Heart right ventricle (tissue), 16 donors: ENCODE measurements at regions not wholly inside any gene's neighbourhood (a gene's known extent, or its start where the extent isn't known, plus 50 kb on each side); places are given as distances from the start of the nearest gene placed in this dataset.

Experiments
- ATAC-seq, 8 donors: fragments of 200-7000 bp; cut with Tn5 transposase; one replicate each; pipeline ENCODE4 v1.9.1; 2020; ENCODE audit warnings: mild to moderate bottlenecking in 8 of 8, moderate library complexity in 8 of 8, moderate number of reproducible peaks in 1 of 8
- DNase-seq, 2 donors: peaks; one replicate each; pipeline ENCODE4 v3.0.0-alpha.2; 2020
- H3K27ac ChIP-seq, 10 donors: fragments of 200-600 bp; sonication (generic) in 2 of 10; one replicate each; pipeline versions ENCODE4 v1.5.0 to v1.8.0; 2020 to 2022; ENCODE audit warnings: mild to moderate bottlenecking in 3 of 10
- H3K27me3 ChIP-seq, 7 donors: fragments of 200-600 bp; one replicate each; pipeline ENCODE4 v1.8.0; 2021 to 2022; ENCODE audit warnings: mild to moderate bottlenecking in 2 of 7
- H3K36me3 ChIP-seq, 9 donors: fragments of 200-600 bp; sonication (generic) in 1 of 9; one replicate each; pipeline versions ENCODE4 v1.5.0 to v1.8.0; 2020 to 2022; ENCODE audit warnings: mild to moderate bottlenecking in 2 of 9
- H3K4me1 ChIP-seq, 9 donors: fragments of 200-600 bp; sonication (generic) in 1 of 9; one replicate each; pipeline versions ENCODE4 v1.5.0 to v1.8.0; 2020 to 2022; ENCODE audit warnings: mild to moderate bottlenecking in 4 of 9
- H3K4me3 ChIP-seq, 10 donors: fragments of 200-600 bp; sonication (generic) in 2 of 10; one replicate each; pipeline versions ENCODE4 v1.5.0 to v1.8.0; 2020 to 2022; ENCODE audit warnings: mild to moderate bottlenecking in 7 of 10, moderate library complexity in 2 of 10
- H3K9me3 ChIP-seq, 11 donors: fragments of 200-600 bp in 10 of 11; sonication (generic) in 2 of 11; one replicate each; pipeline versions ENCODE4 v1.5.0 to v1.8.0; 2013 to 2022; ENCODE audit warnings: mild to moderate bottlenecking in 2 of 11, control low read depth in 1 of 11, moderate library complexity in 1 of 11
- WGBS, 2 donors: extraction: QIAGEN DNeasy Blood & Tissue Kit; methylation state at CpG; one replicate each; pipeline ENCODE4 v1.1.7; 2013; ENCODE audit warnings: inconsistent platforms in 1 of 2; 5-methylcytosine and 5-hydroxymethylcytosine counted together
- intact Hi-C, 10 donors: fragments of 100-400 bp; cut with DNase I; formaldehyde crosslinking; loops; one replicate each; pipeline versions ENCODE4 v1.11.1 to v1.14.2; 2022
- TF ChIP-seq, protein P1 (sequence below), 9 donors: fragments of 200-600 bp; sonication (generic) in 2 of 9; IDR thresholded peaks; one replicate each; pipeline versions ENCODE4 v1.5.0 to v1.8.0; 2021 to 2022; ENCODE audit warnings: antibody characterized with exemption in 9 of 9, mild to moderate bottlenecking in 5 of 9, moderate library complexity in 1 of 9
- donor health status: Arrhythmogenic right ventricular cardiomyopathy.
- donor health status: ischemic (EF 13 %, LVEDD 7.1; RV severe dilation, severe dysfunction).
- donor health status: healthy with polysubstance abuse.
- donor health status: DM: no; HTN: yes; CAD: no.
- donor health status: DM: no; HTN: no; CAD: no.
- donor health status: ischemic (EF 25% LVEDD 6.9; RV normal size, moderate dysfunction).
- donor health status: ischemic (EF 25% LVEDD 5.7; RV mildly dilated, moderate dysfunction).
- donor health status: healthy.
- donor health status: DM: yes; HTN: yes; CAD: no.
- donor health status: Ischemic cardiomyopathy.
- donor health status: ischemic (EF 35%, LVEDD 5.7; RV mildly dilated, moderate dysfunction).
- donor health status: nonischemic (EF 11% LVEDD 7.7; RV severe dilation, severe dysfunction).
- donor health status: DM: yes; HTN: yes; CAD: no.
- donor health status: PGD.
- donor health status: ischemic (EF 29% LVEDD 5.4; RV normal size, mild dysfunction).
- donor health status: nonischemic (EF 23%, LVEDD 6.1; RV moderate dilation, normal function).

DNA sequence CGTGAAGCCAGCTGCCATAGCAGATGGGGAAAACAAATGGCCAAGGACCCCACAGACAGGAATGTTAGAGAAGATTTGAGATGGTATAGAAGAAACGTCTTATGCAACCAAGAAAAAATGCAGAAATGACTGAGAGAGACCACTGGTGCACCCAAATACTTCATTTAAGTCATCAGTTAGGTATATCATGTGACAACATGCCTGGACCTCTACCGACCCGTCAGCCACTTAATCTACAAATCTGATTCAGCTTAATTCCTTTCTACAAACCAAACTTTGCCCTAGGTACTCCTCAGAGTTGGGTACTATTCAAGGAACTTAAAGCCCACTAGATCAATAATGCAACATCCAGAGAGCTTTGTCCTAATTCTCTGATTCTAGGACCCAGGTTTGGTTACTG lies 126.0 kb upstream of the UBE2E2 start:
- peaks cover 0 to 17% (median 5%) of the 10 kb centered on the region in 9 donors for H3K4me1 ChIP-seq
- no peaks in the 10 kb centered on the region for H3K27me3 ChIP-seq
- H3K27ac ChIP-seq = no peak overlapping the region
- ATAC-seq = no peak
- H3K4me3 ChIP-seq = no peak overlapping the region
- no peaks in the 10 kb centered on the region for H3K9me3 ChIP-seq
- TF ChIP-seq, protein P1, sequence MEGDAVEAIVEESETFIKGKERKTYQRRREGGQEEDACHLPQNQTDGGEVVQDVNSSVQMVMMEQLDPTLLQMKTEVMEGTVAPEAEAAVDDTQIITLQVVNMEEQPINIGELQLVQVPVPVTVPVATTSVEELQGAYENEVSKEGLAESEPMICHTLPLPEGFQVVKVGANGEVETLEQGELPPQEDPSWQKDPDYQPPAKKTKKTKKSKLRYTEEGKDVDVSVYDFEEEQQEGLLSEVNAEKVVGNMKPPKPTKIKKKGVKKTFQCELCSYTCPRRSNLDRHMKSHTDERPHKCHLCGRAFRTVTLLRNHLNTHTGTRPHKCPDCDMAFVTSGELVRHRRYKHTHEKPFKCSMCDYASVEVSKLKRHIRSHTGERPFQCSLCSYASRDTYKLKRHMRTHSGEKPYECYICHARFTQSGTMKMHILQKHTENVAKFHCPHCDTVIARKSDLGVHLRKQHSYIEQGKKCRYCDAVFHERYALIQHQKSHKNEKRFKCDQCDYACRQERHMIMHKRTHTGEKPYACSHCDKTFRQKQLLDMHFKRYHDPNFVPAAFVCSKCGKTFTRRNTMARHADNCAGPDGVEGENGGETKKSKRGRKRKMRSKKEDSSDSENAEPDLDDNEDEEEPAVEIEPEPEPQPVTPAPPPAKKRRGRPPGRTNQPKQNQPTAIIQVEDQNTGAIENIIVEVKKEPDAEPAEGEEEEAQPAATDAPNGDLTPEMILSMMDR (IDR thresholded peaks at IDR 0.05) = no peak
- DNase-seq = no peak
- intact Hi-C loops = no loop called here
- H3K36me3 ChIP-seq = no peaks in the 10 kb centered on the region
- WGBS, 2 donors = 83 to 93% methylated on average over 4 of the region's 4 CpGs

DNA sequence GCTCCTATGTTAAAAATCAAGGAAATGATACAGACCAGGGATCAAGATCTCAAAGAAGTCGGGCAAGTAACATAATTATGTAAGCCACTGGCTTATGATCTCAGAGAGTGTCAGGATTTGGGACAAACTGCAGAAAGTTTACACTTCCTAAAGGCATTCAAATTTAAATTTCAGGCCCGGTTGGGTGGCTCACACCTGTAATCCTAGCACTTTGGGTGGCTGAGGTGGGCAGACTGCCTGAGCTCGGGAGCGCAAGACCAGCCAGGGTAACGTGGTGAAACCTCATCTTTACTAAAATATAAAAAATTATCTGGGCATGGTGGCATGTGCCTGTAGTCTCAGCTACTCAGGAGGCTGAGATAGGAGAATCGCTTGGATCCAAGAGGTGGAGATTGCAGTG lies 124.4 kb upstream of the UBE2E2 start:
- H3K27ac ChIP-seq = no peak overlapping the region
- no peak overlapping the region for H3K4me3 ChIP-seq
- TF ChIP-seq, protein P1 (IDR thresholded peaks at IDR 0.05) = no peak
- H3K4me1 ChIP-seq = peaks cover 0 to 14% (median 5%) of the 10 kb centered on the region in 9 donors
- intact Hi-C loops = no loop called here
- WGBS, 2 donors = 80 to 85% methylated on average over 6 of the region's 6 CpGs
- no peak for DNase-seq
- ATAC-seq = no peak
- no peaks in the 10 kb centered on the region for H3K9me3 ChIP-seq
- no peaks in the 10 kb centered on the region for H3K36me3 ChIP-seq
- no peaks in the 10 kb centered on the region for H3K27me3 ChIP-seq

DNA sequence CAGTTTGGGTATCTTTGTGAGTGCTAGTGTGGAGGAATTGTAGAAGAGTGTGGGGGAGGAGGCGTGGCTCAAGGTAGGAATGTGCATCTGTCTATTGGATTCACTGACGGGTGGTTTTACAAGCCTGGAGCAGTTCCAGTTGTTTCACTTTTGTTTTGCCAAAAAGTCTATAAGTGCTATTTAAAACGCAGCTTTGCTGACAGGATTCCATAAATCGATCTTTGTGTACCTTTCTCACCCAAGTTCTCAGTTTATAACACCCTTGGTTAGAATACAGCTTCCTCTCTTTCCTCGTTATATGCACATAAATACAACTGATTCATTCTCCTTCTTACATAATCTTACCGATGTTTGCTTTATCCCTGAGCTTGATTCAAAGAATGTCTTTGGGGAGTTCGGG lies 123.2 kb upstream of the UBE2E2 start:
- TF ChIP-seq, protein P1 (IDR thresholded peaks at IDR 0.05) = no peak
- intact Hi-C loops = no loop called here
- Histone ChIP-seq H3K27me3 (no peaks in the 10 kb centered on the region), H3K9me3 (no peaks in the 10 kb centered on the region), H3K4me3 (no peak overlapping the region), H3K27ac (no peak overlapping the region), H3K4me1 (peaks cover 0 to 14% (median 6%) of the 10 kb centered on the region in 9 donors), H3K36me3 (no peaks in the 10 kb centered on the region)
- ATAC-seq (no peak), DNase-seq (no peak)
- WGBS, 2 donors = 48 to 58% methylated on average over 7 of the region's 7 CpGs

DNA sequence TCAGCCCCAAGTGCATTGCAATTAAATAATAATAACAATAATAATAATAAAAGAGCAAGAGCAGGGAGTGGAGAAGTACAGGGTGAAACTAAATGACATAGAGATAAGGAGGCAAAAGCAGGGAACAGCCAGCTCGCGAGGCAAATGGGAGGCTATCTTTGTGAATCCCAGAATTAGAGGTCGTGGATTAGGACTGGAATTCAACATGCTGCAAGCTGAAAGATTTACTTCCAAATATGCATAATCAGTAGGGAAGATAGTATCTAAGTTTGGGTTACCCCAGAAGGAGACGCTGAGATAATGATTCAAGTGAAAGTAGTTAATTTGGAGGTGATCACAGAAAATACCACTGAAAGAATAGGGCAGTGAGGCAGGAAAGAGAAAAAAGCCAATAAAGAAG lies 119.4 kb upstream of the UBE2E2 start:
- TF ChIP-seq, protein P1 (IDR thresholded peaks at IDR 0.05) = no peak
- no peaks in the 10 kb centered on the region for H3K36me3 ChIP-seq
- intact Hi-C loops = no loop called here
- no peak overlapping the region for H3K4me3 ChIP-seq
- no peaks in the 10 kb centered on the region for H3K27me3 ChIP-seq
- 66 to 78% methylated on average over 4 of the region's 4 CpGs for whole genome bisulfite sequencing, 2 donors
- H3K4me1 ChIP-seq = peaks cover 0 to 2% (median 0%) of the 10 kb centered on the region in 9 donors
- H3K9me3 ChIP-seq = no peaks in the 10 kb centered on the region
- DNase-seq (no peak), ATAC-seq (no peak)
- no peak overlapping the region for H3K27ac ChIP-seq

DNA sequence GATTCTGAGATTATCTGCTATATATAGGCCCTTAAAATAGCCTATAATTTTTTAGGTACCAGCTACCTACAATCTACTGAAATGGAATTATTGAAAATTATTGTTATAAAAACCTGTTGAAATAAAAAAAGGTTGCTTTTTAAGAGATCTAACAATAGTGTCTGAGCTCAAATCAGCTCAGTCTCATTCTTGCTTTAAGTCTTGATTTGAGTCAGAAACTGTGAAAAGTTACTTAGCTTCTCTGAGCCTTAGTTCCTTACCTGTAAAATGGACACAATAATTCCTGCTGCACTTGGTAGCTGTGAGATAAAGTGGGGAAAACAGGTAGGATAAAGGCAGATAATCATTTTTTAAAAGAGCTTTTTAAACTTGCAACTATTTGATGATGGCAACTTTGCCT lies 118.8 kb upstream of the UBE2E2 start:
- intact Hi-C loops = no loop called here
- peaks cover 0 to 2% (median 0%) of the 10 kb centered on the region in 9 donors for H3K4me1 ChIP-seq
- no peaks in the 10 kb centered on the region for H3K36me3 ChIP-seq
- no peak overlapping the region for H3K27ac ChIP-seq
- ATAC-seq = no peak
- no peaks in the 10 kb centered on the region for H3K27me3 ChIP-seq
- H3K4me3 ChIP-seq = no peak overlapping the region
- H3K9me3 ChIP-seq = no peaks in the 10 kb centered on the region
- TF ChIP-seq, protein P1 (IDR thresholded peaks at IDR 0.05) = no peak
- DNase-seq = no peak
